Activated naive CD4-positive, alpha-beta T cell treated with anti-CD3 and anti-CD28 coated beads, Interleukin-2, amount 10 ng/mL, durations not matched to agents 7 days and 5 days (primary cell): ENCODE measurements at regions not wholly inside any gene's neighbourhood (a gene's known extent, or its start where the extent isn't known, plus 50 kb on each side); places are given as distances from the start of the nearest gene placed in this dataset.
"Not testable (repeated sequence)": the region's sequence is repeated elsewhere in the genome, so short reads cannot be mapped to it uniquely, and the experiment has no call there.

Source experiments
- CTCF ChIA-PET: fragments of 350-600 bp; sonication (Branson Sonifier 250); formaldehyde crosslinking; loops from one replicate; lab custom pipeline; 2021; ENCODE audit warnings: antibody characterized with exemption; lab: Charles Lee
- DNase-seq: peaks from one replicate; pipeline ENCODE4 v3.0.0-alpha.2; 2020
- H3K27ac Mint-ChIP-seq: one replicate; pipeline ENCODE4 v1.8.0; 2021; ENCODE audit warnings: mild to moderate bottlenecking, moderate library complexity, mixed read lengths
- H3K27me3 Mint-ChIP-seq: one replicate; pipeline ENCODE4 v1.8.0; 2021; ENCODE audit warnings: mild to moderate bottlenecking, mixed read lengths
- H3K36me3 Mint-ChIP-seq: one replicate; pipeline ENCODE4 v1.8.0; 2021; ENCODE audit warnings: mixed read lengths
- H3K4me1 Mint-ChIP-seq: one replicate; pipeline ENCODE4 v1.8.0; 2021; ENCODE audit warnings: mixed read lengths
- H3K4me3 Mint-ChIP-seq: one replicate; pipeline ENCODE4 v1.8.0; 2021; ENCODE audit warnings: mild to moderate bottlenecking, moderate library complexity, mixed read lengths
- H3K9me3 Mint-ChIP-seq: one replicate; pipeline ENCODE4 v1.8.0; 2021; ENCODE audit warnings: mixed read lengths

DNA sequence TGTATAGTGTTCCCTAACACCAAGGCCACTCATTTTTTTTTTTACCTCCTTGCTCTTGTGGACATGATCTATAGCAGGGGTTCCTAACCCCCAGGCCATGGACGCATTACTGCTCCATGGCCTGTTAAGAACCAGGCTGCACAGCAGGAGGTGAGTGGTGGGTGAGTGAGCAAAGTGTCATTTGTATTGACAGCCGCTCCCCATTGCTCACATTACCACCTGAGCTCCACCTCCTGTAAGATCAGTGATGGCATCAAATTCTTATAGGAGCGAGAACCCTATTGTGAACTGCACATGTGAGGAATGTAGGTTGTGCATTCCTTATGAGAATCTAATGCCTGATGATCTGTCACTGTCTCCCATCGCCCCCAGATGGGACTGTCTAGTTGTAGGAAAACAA is 342.0 kb downstream of the SOX9 start:
- H3K4me1 Mint-ChIP-seq, result no peaks in the 10 kb centered on the region
- no peak overlapping the region for H3K27ac Mint-ChIP-seq
- no peak for DNase-seq

DNA sequence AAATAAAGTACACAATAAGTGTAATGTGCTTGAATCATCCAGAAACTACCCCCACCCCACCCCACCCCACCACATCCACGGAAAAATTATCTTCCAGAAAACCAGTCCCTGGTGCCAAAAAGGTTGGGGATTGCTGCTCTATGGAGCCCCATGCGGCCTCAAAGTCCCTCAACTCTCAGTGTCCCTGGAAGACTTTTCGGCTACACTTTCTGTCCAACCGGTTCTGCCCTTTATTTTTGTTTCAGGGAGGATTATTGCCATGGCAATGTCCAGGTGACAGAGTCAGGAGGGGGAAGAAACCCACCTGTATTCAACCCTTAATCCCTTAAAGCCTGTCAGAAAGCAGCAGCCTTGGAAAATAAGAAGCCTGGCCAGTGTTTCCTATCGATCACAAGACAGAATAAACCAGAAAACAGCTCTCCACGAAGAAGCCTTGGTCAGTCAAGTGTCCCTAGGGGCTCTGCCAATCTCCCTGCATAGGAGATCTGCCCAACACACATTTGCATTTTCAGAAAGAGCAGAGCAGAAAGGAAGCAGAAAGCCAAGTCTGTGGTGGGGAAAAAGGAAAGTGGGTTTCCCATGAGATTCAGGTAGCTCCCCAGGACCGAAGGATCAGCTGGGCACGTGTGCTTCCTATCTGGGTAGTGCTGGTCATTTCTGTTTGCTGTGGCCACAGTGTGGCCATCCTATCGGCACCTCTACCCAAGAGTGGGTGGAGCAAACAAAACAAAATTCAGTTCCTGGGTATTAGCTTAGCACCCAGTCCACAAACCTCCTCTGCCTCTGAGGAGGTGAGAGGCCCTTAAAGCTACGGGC is 342.7 kb downstream of the SOX9 start:
- Mint-ChIP-seq H3K9me3 (no peaks in the 10 kb centered on the region), H3K27ac (no peak overlapping the region), H3K27me3 (no peaks in the 10 kb centered on the region), H3K36me3 (no peaks in the 10 kb centered on the region), H3K4me1 (no peaks in the 10 kb centered on the region), H3K4me3 (no peak overlapping the region)
- CTCF ChIA-PET, result no interaction called here
- no peak for DNase-seq

More for the DNA sequence above, 342.0 kb downstream of the SOX9 start:
- Mint-ChIP-seq H3K36me3 (no peaks in the 10 kb centered on the region), H3K4me3 (no peak overlapping the region), H3K27me3 (no peaks in the 10 kb centered on the region), H3K9me3 (no peaks in the 10 kb centered on the region)
- CTCF ChIA-PET, result no interaction called here

DNA sequence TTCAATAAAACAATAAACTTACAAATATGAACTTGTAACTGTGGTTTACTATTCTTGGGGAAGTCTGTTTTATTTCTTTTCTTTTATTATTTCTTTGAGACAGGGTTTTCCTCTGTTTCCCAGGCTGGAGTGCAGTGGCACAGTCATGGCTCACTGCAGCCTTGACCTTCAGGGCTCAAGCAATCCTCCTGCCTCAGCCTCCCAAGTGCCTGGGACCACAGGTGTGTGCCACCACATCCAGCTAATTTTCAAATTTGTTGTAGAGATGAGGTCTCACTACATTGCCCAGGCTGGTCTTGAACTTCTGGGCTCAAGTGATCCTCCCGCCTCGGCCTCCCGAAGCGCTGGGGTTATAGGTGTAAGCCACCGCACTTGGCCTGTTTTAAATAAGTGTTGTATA is 343.4 kb downstream of the SOX9 start:
- H3K36me3 Mint-ChIP-seq, H3K4me1 Mint-ChIP-seq, H3K4me3 Mint-ChIP-seq, H3K27me3 Mint-ChIP-seq, DNase-seq, H3K9me3 Mint-ChIP-seq, CTCF ChIA-PET, H3K27ac Mint-ChIP-seq: not testable (repeated sequence)

GRCh38 chr17:72465191-72466024 is 344.6 kb downstream of the SOX9 start:
- Mint-ChIP-seq H3K27ac (no peak overlapping the region), H3K36me3 (no peaks in the 10 kb centered on the region)

GRCh38 chr17:72466199-72466598 is 345.4 kb downstream of the SOX9 start:
- CTCF ChIA-PET, result interaction anchor here (1.2 kb wide), 1 partner anchor 73 kb away, joined by 4 read pairs; no protein-coding TSS in a partner anchor
- no peaks in the 10 kb centered on the region for H3K9me3 Mint-ChIP-seq
- no peaks in the 10 kb centered on the region for H3K4me1 Mint-ChIP-seq
- no peak for DNase-seq
- no peak overlapping the region for H3K27ac Mint-ChIP-seq
- no peak overlapping the region for H3K4me3 Mint-ChIP-seq
- H3K27me3 Mint-ChIP-seq, result no peaks in the 10 kb centered on the region
- no peaks in the 10 kb centered on the region for H3K36me3 Mint-ChIP-seq

More at GRCh38 chr17:72465191-72466024, 344.6 kb downstream of the SOX9 start:
- CTCF ChIA-PET, result interaction anchor here (1.2 kb wide), 1 partner anchor 74 kb away, joined by 4 read pairs; no protein-coding TSS in a partner anchor
- H3K4me1 Mint-ChIP-seq, result no peaks in the 10 kb centered on the region
- H3K27me3 Mint-ChIP-seq, result no peaks in the 10 kb centered on the region
- H3K4me3 Mint-ChIP-seq, result no peak overlapping the region
- H3K9me3 Mint-ChIP-seq, result no peaks in the 10 kb centered on the region
- DNase-seq, result no peak

GRCh38 chr17:72466606-72467005 is 345.8 kb downstream of the SOX9 start:
- no peak overlapping the region for H3K4me3 Mint-ChIP-seq
- H3K4me1 Mint-ChIP-seq, result no peaks in the 10 kb centered on the region
- H3K27ac Mint-ChIP-seq, result no peak overlapping the region
- no peaks in the 10 kb centered on the region for H3K36me3 Mint-ChIP-seq
- DNase-seq, result no peak
- no peaks in the 10 kb centered on the region for H3K27me3 Mint-ChIP-seq
- CTCF ChIA-PET, result interaction anchor here (1.2 kb wide), 1 partner anchor 73 kb away, joined by 4 read pairs; no protein-coding TSS in a partner anchor
- H3K9me3 Mint-ChIP-seq, result no peaks in the 10 kb centered on the region

GRCh38 chr17:72467841-72468653 is 347.2 kb downstream of the SOX9 start:
- Mint-ChIP-seq H3K36me3 (no peaks in the 10 kb centered on the region), H3K4me1 (no peaks in the 10 kb centered on the region), H3K27ac (no peak overlapping the region), H3K27me3 (no peaks in the 10 kb centered on the region), H3K4me3 (no peak overlapping the region), H3K9me3 (no peaks in the 10 kb centered on the region)
- CTCF ChIA-PET, result no interaction called here
- DNase-seq, result no peak

DNA sequence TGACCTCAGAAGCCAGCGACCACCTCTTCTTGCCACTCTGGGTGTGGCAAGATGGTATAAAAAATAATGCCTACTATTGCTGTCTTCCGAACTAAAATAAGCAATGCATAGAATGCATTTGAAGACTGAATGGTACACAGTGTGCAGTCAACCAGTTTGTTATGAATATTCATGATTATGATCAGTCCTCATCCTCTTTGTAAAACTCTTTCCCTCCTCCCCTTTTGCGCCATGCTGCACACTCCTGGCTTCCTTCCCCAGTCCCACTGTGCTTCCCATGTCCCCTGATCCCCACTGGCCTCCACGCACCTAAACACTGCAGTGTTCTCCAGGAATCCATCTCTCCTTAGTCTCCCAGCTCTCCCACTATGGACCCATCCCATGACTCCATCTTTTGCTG is 348.0 kb downstream of the SOX9 start:
- H3K27ac Mint-ChIP-seq, result no peak overlapping the region
- no peaks in the 10 kb centered on the region for H3K36me3 Mint-ChIP-seq
- no peak overlapping the region for H3K4me3 Mint-ChIP-seq
- no peaks in the 10 kb centered on the region for H3K4me1 Mint-ChIP-seq
- no peaks in the 10 kb centered on the region for H3K27me3 Mint-ChIP-seq
- H3K9me3 Mint-ChIP-seq, result no peaks in the 10 kb centered on the region
- CTCF ChIA-PET, result no interaction called here
- DNase-seq, result no peak

GRCh38 chr17:72470121-72470705 is 349.4 kb downstream of the SOX9 start:
- Mint-ChIP-seq H3K36me3 (no peaks in the 10 kb centered on the region), H3K27me3 (no peaks in the 10 kb centered on the region), H3K9me3 (no peaks in the 10 kb centered on the region), H3K4me3 (no peak overlapping the region), H3K4me1 (no peaks in the 10 kb centered on the region), H3K27ac (no peak overlapping the region)
- CTCF ChIA-PET, result no interaction called here
- DNase-seq, result no peak

DNA sequence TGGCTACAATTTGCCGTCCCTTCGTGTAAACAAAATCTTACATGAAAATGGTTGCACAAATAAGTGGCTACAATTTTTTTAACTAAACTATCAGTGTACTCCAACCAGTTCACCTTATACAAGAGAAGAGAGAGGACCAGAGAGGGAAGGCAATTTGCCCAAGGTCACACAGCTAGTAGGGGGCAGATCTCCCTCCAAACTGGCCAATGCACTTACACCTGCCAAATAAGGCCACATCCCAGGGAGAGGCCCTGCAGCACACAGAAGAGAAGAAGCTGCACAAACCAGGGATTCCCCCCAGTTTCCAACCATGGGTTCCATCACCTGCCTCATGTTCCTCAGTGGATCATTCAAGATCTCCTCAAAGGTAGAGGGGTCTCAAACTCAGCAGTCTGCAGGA is 349.9 kb downstream of the SOX9 start:
- H3K9me3 Mint-ChIP-seq, result no peaks in the 10 kb centered on the region
- DNase-seq, result no peak
- H3K27me3 Mint-ChIP-seq, result no peaks in the 10 kb centered on the region
- no peaks in the 10 kb centered on the region for H3K36me3 Mint-ChIP-seq
- no peak overlapping the region for H3K27ac Mint-ChIP-seq
- CTCF ChIA-PET, result no interaction called here
- H3K4me1 Mint-ChIP-seq, result no peaks in the 10 kb centered on the region
- no peak overlapping the region for H3K4me3 Mint-ChIP-seq

GRCh38 chr17:72471296-72471695 is 350.5 kb downstream of the SOX9 start:
- Mint-ChIP-seq H3K36me3 (no peaks in the 10 kb centered on the region), H3K9me3 (no peaks in the 10 kb centered on the region)

GRCh38 chr17:72472106-72472505 is 351.3 kb downstream of the SOX9 start:
- H3K36me3 Mint-ChIP-seq, result no peaks in the 10 kb centered on the region

More at GRCh38 chr17:72471296-72471695, 350.5 kb downstream of the SOX9 start:
- CTCF ChIA-PET, result no interaction called here
- no peak overlapping the region for H3K27ac Mint-ChIP-seq
- no peak overlapping the region for H3K4me3 Mint-ChIP-seq
- H3K4me1 Mint-ChIP-seq, result no peaks in the 10 kb centered on the region
- peaks cover 4% of the 10 kb centered on the region for H3K27me3 Mint-ChIP-seq
- DNase-seq, result no peak

DNA sequence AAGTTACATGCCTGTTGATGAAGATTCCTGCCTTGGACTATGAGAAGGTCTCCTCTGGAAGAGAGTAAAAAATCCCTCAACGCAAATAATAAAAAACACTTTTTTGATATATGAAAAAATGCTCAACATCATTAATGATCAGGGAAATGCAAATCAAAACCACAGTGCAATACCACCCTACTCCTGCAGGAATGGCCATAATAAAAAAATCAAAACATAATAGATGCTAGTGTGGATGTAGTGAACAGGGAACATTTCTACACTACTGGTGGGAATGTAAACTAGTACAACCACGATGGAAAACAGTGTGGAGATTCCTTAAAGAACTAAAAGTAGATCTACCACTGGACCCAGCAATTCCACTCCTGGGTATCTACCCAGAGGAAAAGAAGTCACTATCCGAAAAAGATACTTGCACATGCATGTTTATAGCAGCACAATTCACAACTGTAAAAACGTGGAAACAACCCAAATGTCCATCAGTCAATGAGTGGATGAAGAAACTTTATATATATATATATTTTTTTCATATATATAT is 352.1 kb downstream of the SOX9 start:
- H3K4me1 Mint-ChIP-seq, CTCF ChIA-PET, DNase-seq, H3K4me3 Mint-ChIP-seq, H3K36me3 Mint-ChIP-seq, H3K27ac Mint-ChIP-seq, H3K27me3 Mint-ChIP-seq, H3K9me3 Mint-ChIP-seq: not testable (repeated sequence)

More at GRCh38 chr17:72472106-72472505, 351.3 kb downstream of the SOX9 start:
- Mint-ChIP-seq H3K4me1 (no peaks in the 10 kb centered on the region), H3K27me3 (peaks cover 9% of the 10 kb centered on the region), H3K4me3 (no peak overlapping the region), H3K27ac (no peak overlapping the region), H3K9me3 (no peaks in the 10 kb centered on the region)
- CTCF ChIA-PET, result no interaction called here
- DNase-seq, result no peak
